Tibial nerve (tissue), 4 donors: ENCODE measurements at regions not wholly inside any gene's neighbourhood (a gene's known extent, or its start where the extent isn't known, plus 50 kb on each side); places are given as distances from the start of the nearest gene placed in this dataset.

ENCODE experiments used
- DNase-seq, 2 donors: peaks; one replicate each; pipeline ENCODE4 v3.0.0-alpha.2; 2019; ENCODE audit warnings: low spot score in 2 of 2
- H3K27ac ChIP-seq, 4 donors: fragments of 200-600 bp; sonication (generic) in 3 of 4; one replicate each; pipeline ENCODE4 v1.5.1; 2017 to 2019; ENCODE audit warnings: mild to moderate bottlenecking in 1 of 4
- H3K27me3 ChIP-seq, 2 donors: fragments of 200-600 bp; sonication (generic) in 1 of 2; one replicate each; pipeline versions ENCODE4 v1.5.1 to v1.6.0; 2017 to 2019
- H3K36me3 ChIP-seq, 3 donors: fragments of 200-600 bp; sonication (generic); one replicate each; pipeline ENCODE4 v1.5.1; 2018 to 2019
- H3K4me1 ChIP-seq, 4 donors: fragments of 200-600 bp; sonication (generic) in 3 of 4; one replicate each; pipeline ENCODE4 v1.5.1; 2017 to 2019
- H3K4me3 ChIP-seq, 4 donors: fragments of 200-600 bp; sonication (generic) in 3 of 4; one replicate each; pipeline ENCODE4 v1.5.1; 2017 to 2019; ENCODE audit warnings: mild to moderate bottlenecking in 1 of 4, moderate library complexity in 1 of 4
- H3K9me3 ChIP-seq, 4 donors: fragments of 200-600 bp; sonication (generic) in 3 of 4; one replicate each; pipeline ENCODE4 v1.5.1; 2017 to 2019
- EP300 ChIP-seq, 2 donors: sonication (generic); formaldehyde crosslinking; IDR thresholded peaks; one replicate each; pipeline ENCODE4 v1.6.1; 2017; ENCODE audit warnings: antibody characterized with exemption in 2 of 2, mild to moderate bottlenecking in 1 of 2
- POLR2A ChIP-seq, 2 donors: fragments of 450-650 bp; IDR thresholded peaks; one replicate each; pipeline ENCODE4 v1.6.1; 2017; ENCODE audit warnings: antibody characterized with exemption in 2 of 2, mild to moderate bottlenecking in 2 of 2, moderate library complexity in 2 of 2
- WGBS, 2 donors: methylation state at CpG; one replicate each; pipeline ENCODE4 v1.1.5; 2018; 5-methylcytosine and 5-hydroxymethylcytosine counted together
- TF ChIP-seq, protein P1 (sequence below), 5 experiments: fragments of 200-600 bp in 3 of 5; fragments of 450-650 bp in 2 of 5; sonication (generic) in 3 of 5; IDR thresholded peaks; one replicate each; pipeline ENCODE4 v1.5.1; 2016 to 2019; ENCODE audit warnings: antibody characterized with exemption in 5 of 5, mild to moderate bottlenecking in 3 of 5, moderate library complexity in 2 of 5

DNA sequence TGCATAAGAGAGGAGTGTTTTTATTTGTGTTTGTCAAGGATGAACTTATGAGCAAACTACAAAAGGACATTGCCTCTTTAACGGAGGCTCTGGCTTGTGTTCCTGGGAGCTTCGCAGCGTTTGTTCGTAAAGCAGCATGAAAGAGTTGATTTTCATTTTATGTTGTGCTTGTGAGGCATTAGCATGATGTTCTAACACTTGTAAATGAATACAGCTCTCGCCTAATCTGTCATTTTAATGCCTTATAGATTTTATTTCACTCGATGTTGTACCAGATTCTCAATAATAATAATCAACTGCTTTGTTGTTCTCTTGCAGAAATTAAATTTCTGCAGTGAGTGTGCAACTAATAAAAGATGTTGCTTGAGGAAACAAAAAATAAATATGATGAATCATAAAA lies 687.3 kb upstream of the FANCL start:
- Histone ChIP-seq H3K27me3 (no peaks in the 10 kb centered on the region), H3K4me1 (no peaks in the 10 kb centered on the region), H3K36me3 (no peaks in the 10 kb centered on the region), H3K27ac (no peak overlapping the region), H3K4me3 (no peak overlapping the region), H3K9me3 (no peaks in the 10 kb centered on the region)
- TF ChIP-seq POLR2A (IDR thresholded peaks at IDR 0.05) (no peak), EP300 (IDR thresholded peaks at IDR 0.05) (no peak)
- TF ChIP-seq, protein P1, sequence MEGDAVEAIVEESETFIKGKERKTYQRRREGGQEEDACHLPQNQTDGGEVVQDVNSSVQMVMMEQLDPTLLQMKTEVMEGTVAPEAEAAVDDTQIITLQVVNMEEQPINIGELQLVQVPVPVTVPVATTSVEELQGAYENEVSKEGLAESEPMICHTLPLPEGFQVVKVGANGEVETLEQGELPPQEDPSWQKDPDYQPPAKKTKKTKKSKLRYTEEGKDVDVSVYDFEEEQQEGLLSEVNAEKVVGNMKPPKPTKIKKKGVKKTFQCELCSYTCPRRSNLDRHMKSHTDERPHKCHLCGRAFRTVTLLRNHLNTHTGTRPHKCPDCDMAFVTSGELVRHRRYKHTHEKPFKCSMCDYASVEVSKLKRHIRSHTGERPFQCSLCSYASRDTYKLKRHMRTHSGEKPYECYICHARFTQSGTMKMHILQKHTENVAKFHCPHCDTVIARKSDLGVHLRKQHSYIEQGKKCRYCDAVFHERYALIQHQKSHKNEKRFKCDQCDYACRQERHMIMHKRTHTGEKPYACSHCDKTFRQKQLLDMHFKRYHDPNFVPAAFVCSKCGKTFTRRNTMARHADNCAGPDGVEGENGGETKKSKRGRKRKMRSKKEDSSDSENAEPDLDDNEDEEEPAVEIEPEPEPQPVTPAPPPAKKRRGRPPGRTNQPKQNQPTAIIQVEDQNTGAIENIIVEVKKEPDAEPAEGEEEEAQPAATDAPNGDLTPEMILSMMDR (IDR thresholded peaks at IDR 0.05) = no peak
- 57 to 67% methylated on average over 6 of the region's 6 CpGs for WGBS, 2 donors
- no peak for DNase-seq

DNA sequence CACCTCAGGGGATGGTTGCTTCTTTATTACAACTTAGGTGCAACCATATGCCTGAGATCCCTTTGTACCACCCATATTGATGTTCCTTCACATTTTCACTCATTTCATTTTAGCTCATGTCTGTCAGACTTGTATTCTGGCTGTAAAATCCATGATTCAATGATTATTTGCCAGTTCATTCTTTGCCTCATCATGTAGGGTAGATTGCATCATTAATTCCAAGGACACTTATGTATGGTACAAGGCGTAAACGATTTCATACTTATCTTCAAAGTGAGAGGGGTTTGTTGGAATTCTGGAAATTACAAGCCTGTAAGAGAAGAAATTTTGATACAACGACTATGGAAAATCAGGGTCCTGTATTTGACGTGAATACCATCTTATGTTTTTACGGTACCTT lies 685.0 kb upstream of the FANCL start:
- Histone ChIP-seq H3K4me1 (no peaks in the 10 kb centered on the region), H3K27ac (no peak overlapping the region), H3K9me3 (no peaks in the 10 kb centered on the region), H3K4me3 (no peak overlapping the region), H3K27me3 (no peaks in the 10 kb centered on the region), H3K36me3 (no peaks in the 10 kb centered on the region)
- 97% methylated on average over 5 of the region's 5 CpGs for WGBS, 2 donors
- DNase-seq = no peak
- TF ChIP-seq, protein P1 (IDR thresholded peaks at IDR 0.05) = no peak
- no peak for TF ChIP-seq EP300 (IDR thresholded peaks at IDR 0.05)
- TF ChIP-seq POLR2A (IDR thresholded peaks at IDR 0.05) = no peak

DNA sequence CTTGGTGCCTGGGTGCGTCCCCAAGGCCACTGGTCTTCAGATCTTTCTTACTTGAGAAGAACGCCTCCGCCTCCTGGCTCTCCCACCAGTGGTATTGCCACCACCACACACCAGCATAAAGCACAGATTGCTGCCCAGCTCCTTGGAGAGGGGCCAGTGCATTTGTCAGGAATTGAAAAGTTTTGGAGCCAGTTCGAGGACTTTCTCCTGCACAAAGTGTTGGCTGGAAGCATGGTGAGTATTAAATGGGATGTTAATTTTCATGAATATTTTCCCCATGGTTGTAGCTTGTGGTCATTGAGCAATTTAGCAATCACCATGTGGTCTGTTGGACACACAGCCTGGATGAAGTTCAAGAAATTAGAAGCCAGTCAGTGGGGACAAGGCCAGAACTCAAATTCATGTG lies 684.6 kb upstream of the FANCL start:
- H3K9me3 ChIP-seq = no peaks in the 10 kb centered on the region
- no peak overlapping the region for H3K27ac ChIP-seq
- no peak overlapping the region for H3K4me3 ChIP-seq
- no peaks in the 10 kb centered on the region for H3K36me3 ChIP-seq
- 83% methylated on average over 4 of the region's 4 CpGs for WGBS, 2 donors
- H3K4me1 ChIP-seq = no peaks in the 10 kb centered on the region
- no peak for TF ChIP-seq POLR2A (IDR thresholded peaks at IDR 0.05)
- peak in 1 of 2 donors; percentile 36 for TF ChIP-seq EP300 (IDR thresholded peaks at IDR 0.05)
- H3K27me3 ChIP-seq = no peaks in the 10 kb centered on the region
- DNase-seq = peak in 1 of 2 donors; percentile 7

DNA sequence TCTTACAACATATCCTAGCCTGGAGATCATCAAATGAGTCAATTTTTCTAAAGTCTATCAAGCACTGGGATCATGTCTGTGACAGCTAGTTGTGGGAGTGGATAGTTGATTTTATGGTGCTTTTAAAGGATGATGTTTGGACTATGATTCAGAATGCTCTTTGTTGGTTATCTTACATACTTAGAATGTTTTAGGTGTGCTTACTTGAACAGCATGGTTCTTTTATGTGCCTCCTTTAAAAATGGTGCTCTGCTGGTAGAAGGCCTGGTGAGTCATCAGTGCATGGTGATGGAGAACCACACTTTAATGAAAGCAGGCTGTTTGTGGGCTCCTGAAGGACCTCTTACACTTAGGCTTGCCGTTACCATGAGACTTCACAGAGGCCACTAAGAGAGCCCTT lies 682.7 kb upstream of the FANCL start:
- TF ChIP-seq EP300 (IDR thresholded peaks at IDR 0.05) (no peak), POLR2A (IDR thresholded peaks at IDR 0.05) (no peak)
- TF ChIP-seq, protein P1 (IDR thresholded peaks at IDR 0.05) = no peak
- Histone ChIP-seq H3K4me1 (no peaks in the 10 kb centered on the region), H3K27me3 (no peaks in the 10 kb centered on the region), H3K36me3 (no peaks in the 10 kb centered on the region), H3K27ac (no peak overlapping the region), H3K4me3 (no peak overlapping the region), H3K9me3 (no peaks in the 10 kb centered on the region)
- WGBS, 2 donors = 83 to 91% methylated on average over 1 of the region's 1 CpG
- no peak for DNase-seq

DNA sequence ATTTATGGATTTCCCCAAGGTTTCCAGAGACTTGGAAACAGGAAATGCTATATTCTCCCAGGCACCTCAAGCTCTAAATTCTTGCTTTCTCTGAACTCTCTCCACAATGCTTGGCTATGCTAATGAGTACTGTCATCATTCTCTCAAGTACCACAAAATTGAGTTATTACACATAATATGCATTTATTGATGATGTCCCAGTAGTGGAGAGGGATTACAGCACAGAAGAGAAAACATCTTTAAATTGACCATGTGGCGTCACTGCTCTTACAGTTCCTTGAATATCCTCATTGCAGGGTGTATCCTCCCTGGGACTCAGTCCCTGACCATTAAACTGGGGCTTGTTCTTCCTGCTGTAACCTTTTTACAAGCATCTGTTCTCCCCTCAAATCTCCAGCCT lies 681.1 kb upstream of the FANCL start:
- TF ChIP-seq EP300 (IDR thresholded peaks at IDR 0.05) = no peak
- TF ChIP-seq POLR2A (IDR thresholded peaks at IDR 0.05) = no peak
- TF ChIP-seq, protein P1 (IDR thresholded peaks at IDR 0.05) = no peak
- no peaks in the 10 kb centered on the region for H3K4me1 ChIP-seq
- no peak overlapping the region for H3K27ac ChIP-seq
- 93 to 94% methylated on average over 1 of the region's 1 CpG for WGBS, 2 donors
- H3K27me3 ChIP-seq = no peaks in the 10 kb centered on the region
- DNase-seq = no peak
- no peaks in the 10 kb centered on the region for H3K36me3 ChIP-seq
- no peak overlapping the region for H3K4me3 ChIP-seq
- no peaks in the 10 kb centered on the region for H3K9me3 ChIP-seq

DNA sequence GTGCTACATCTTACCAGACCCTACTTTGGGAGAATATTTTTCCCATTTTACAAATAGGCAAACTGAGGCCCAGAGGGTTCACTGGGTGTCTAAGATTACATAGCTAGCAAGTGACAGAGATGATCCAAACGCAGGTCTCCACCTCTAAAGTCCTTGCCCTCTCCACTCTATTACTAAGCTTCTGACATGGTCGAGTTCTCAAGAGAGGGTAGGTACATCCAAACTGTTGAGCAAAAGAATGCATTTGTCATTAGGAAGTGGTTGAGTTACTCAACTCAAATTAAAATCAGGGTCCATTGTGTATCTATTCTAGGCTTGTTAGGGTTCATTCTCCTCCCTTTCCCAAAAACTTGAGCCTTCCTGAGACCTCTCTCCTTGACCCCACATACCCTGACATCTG lies 680.6 kb upstream of the FANCL start:
- no peaks in the 10 kb centered on the region for H3K27me3 ChIP-seq
- H3K27ac ChIP-seq = no peak overlapping the region
- no peaks in the 10 kb centered on the region for H3K4me1 ChIP-seq
- no peaks in the 10 kb centered on the region for H3K9me3 ChIP-seq
- TF ChIP-seq POLR2A (IDR thresholded peaks at IDR 0.05) (no peak), EP300 (IDR thresholded peaks at IDR 0.05) (no peak)
- TF ChIP-seq, protein P1 (IDR thresholded peaks at IDR 0.05) = no peak
- no peak overlapping the region for H3K4me3 ChIP-seq
- H3K36me3 ChIP-seq = no peaks in the 10 kb centered on the region
- 87 to 88% methylated on average over 2 of the region's 2 CpGs for WGBS, 2 donors
- DNase-seq = no peak
